Esophagus muscularis mucosa (tissue), 4 donors: ENCODE measurements at regions not wholly inside any gene's neighbourhood (a gene's known extent, or its start where the extent isn't known, plus 50 kb on each side); places are given as distances from the start of the nearest gene placed in this dataset.

Source experiments
- EP300 ChIP-seq: sonication (generic); formaldehyde crosslinking; IDR thresholded peaks from one replicate; pipeline ENCODE4 v1.6.1; 2017; ENCODE audit warnings: antibody characterized with exemption
- POLR2A ChIP-seq: fragments of 450-650 bp; IDR thresholded peaks from one replicate; pipeline ENCODE4 v1.6.1; 2017; ENCODE audit warnings: antibody characterized with exemption, moderate library complexity, mild to moderate bottlenecking, low read depth
- POLR2AphosphoS5 ChIP-seq, 2 donors: sonication (generic); formaldehyde crosslinking; IDR thresholded peaks; one replicate each; pipeline ENCODE4 v1.6.1; 2017; ENCODE audit warnings: antibody characterized with exemption in 2 of 2
- TF ChIP-seq, protein P1 (sequence below), 3 experiments: fragments of 200-600 bp in 2 of 3; fragments of 450-650 bp in 1 of 3; sonication (generic) in 2 of 3; IDR thresholded peaks; one replicate each; pipeline ENCODE4 v1.5.1; 2017 to 2019; ENCODE audit warnings: antibody characterized with exemption in 3 of 3, mild to moderate bottlenecking in 2 of 3, moderate library complexity in 1 of 3

DNA sequence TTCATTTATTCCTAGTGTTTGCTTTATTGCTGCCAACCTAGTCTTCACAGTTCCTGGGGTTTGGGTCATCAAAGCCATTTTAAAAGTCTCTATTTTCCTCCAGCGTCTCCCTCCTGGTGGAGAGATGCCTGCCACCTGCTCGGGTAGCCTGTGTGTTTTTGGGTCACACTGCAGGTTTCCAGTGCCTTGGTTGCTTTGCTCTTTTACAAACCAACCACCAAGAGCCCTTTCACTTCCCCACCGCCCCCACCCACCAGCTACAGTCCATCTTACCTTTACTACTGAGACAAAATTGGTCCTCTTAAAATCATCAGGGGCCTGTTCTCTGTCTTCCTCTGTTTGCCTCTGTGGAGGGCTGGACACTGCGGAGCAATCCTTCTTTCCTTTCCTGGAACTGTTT lies 280.5 kb upstream of the GATB start:
- TF ChIP-seq POLR2AphosphoS5 (IDR thresholded peaks at IDR 0.05) (no peak), POLR2A (no peak), EP300 (no peak)
- TF ChIP-seq, protein P1, sequence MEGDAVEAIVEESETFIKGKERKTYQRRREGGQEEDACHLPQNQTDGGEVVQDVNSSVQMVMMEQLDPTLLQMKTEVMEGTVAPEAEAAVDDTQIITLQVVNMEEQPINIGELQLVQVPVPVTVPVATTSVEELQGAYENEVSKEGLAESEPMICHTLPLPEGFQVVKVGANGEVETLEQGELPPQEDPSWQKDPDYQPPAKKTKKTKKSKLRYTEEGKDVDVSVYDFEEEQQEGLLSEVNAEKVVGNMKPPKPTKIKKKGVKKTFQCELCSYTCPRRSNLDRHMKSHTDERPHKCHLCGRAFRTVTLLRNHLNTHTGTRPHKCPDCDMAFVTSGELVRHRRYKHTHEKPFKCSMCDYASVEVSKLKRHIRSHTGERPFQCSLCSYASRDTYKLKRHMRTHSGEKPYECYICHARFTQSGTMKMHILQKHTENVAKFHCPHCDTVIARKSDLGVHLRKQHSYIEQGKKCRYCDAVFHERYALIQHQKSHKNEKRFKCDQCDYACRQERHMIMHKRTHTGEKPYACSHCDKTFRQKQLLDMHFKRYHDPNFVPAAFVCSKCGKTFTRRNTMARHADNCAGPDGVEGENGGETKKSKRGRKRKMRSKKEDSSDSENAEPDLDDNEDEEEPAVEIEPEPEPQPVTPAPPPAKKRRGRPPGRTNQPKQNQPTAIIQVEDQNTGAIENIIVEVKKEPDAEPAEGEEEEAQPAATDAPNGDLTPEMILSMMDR (IDR thresholded peaks at IDR 0.05) = no peak
